ENCODE measurements at regions not wholly inside any gene's neighbourhood (a gene's known extent, or its start where the extent isn't known, plus 50 kb on each side); places are given as distances from the start of the nearest gene placed in this dataset.

GRCh38 chr22:47591709-47592108 lies 829.3 kb downstream of the TBC1D22A start:
- no peak for DNase-seq (ENCODE audit: low spot score)

- no peak for DNase-seq (ENCODE audit: low spot score)
Observed at GRCh38 chr22:47591016-47591415, 828.6 kb downstream of the TBC1D22A start.

GRCh38 chr22:47589271-47590250 lies 827.1 kb downstream of the TBC1D22A start:
- no peak for DNase-seq (ENCODE audit: low spot score)

GRCh38 chr22:47588578-47588960 lies 826.1 kb downstream of the TBC1D22A start:
- DNase-seq (ENCODE audit: low spot score), result no peak

GRCh38 chr22:47587861-47588577 lies 825.6 kb downstream of the TBC1D22A start:
- no peak for DNase-seq (ENCODE audit: low spot score)

GRCh38 chr22:47587361-47587760 lies 824.9 kb downstream of the TBC1D22A start:
- DNase-seq (ENCODE audit: low spot score), result no peak

- DNase-seq (ENCODE audit: low spot score), result no peak
Observed at GRCh38 chr22:47586946-47587345, 824.5 kb downstream of the TBC1D22A start.

- no peak for DNase-seq (ENCODE audit: low spot score)
Observed at GRCh38 chr22:47586038-47586437, 823.6 kb downstream of the TBC1D22A start.

- no peak for DNase-seq (ENCODE audit: low spot score)
Observed at GRCh38 chr22:47583959-47584562, 821.6 kb downstream of the TBC1D22A start.

GRCh38 chr22:47582067-47582466 lies 819.6 kb downstream of the TBC1D22A start:
- no peak for DNase-seq (ENCODE audit: low spot score)

GRCh38 chr22:47580121-47580520 lies 817.7 kb downstream of the TBC1D22A start:
- no peak for DNase-seq (ENCODE audit: low spot score)

GRCh38 chr22:47576908-47577307 lies 814.5 kb downstream of the TBC1D22A start:
- DNase-seq (ENCODE audit: low spot score), result no peak

- DNase-seq (ENCODE audit: low spot score), result no peak
Observed at GRCh38 chr22:47575291-47575690, 812.8 kb downstream of the TBC1D22A start.

- no peak for DNase-seq (ENCODE audit: low spot score)
Observed at GRCh38 chr22:47574556-47574955, 812.1 kb downstream of the TBC1D22A start.

GRCh38 chr22:47573141-47573540 lies 810.7 kb downstream of the TBC1D22A start:
- DNase-seq (ENCODE audit: low spot score), result no peak

- DNase-seq (ENCODE audit: low spot score), result no peak
Observed at GRCh38 chr22:47572443-47572842, 810.0 kb downstream of the TBC1D22A start.

GRCh38 chr22:47571616-47572015 lies 809.2 kb downstream of the TBC1D22A start:
- DNase-seq (ENCODE audit: low spot score), result no peak

- DNase-seq (ENCODE audit: low spot score), result no peak
Observed at GRCh38 chr22:47570851-47571250, 808.4 kb downstream of the TBC1D22A start.

- no peak for DNase-seq (ENCODE audit: low spot score)
Observed at GRCh38 chr22:47570300-47570685, 807.8 kb downstream of the TBC1D22A start.

GRCh38 chr22:47569389-47570299 lies 807.2 kb downstream of the TBC1D22A start:
- DNase-seq (ENCODE audit: low spot score), result no peak

- no peak for DNase-seq (ENCODE audit: low spot score)
Observed at GRCh38 chr22:47568700-47569099, 806.2 kb downstream of the TBC1D22A start.
